AG09319 (cell line): ENCODE measurements at regions not wholly inside any gene's neighbourhood (a gene's known extent, or its start where the extent isn't known, plus 50 kb on each side); places are given as distances from the start of the nearest gene placed in this dataset.
A peak's percentile ranks its signal among the peaks of the same experiment; 100 is the strongest.
"Not testable (repeated sequence)": the region's sequence is repeated elsewhere in the genome, so short reads cannot be mapped to it uniquely, and the experiment has no call there.

Source experiments
- DNase-seq: peaks from one replicate; pipeline ENCODE4 v3.0.0-alpha.2; 2010; ENCODE audit warnings: low read depth; ENCODE audit errors: extremely low read depth
- TF ChIP-seq, protein P1 (sequence below): IDR thresholded peaks from 2 replicates; pipeline ENCODE4 v1.5.1; 2011; ENCODE audit warnings: low read depth, mild to moderate bottlenecking, inconsistent platforms, low read length, moderate library complexity

GRCh38 chr2:238774980-238775509 is 72.8 kb upstream of the TWIST2 start:
- TF ChIP-seq, protein P1, sequence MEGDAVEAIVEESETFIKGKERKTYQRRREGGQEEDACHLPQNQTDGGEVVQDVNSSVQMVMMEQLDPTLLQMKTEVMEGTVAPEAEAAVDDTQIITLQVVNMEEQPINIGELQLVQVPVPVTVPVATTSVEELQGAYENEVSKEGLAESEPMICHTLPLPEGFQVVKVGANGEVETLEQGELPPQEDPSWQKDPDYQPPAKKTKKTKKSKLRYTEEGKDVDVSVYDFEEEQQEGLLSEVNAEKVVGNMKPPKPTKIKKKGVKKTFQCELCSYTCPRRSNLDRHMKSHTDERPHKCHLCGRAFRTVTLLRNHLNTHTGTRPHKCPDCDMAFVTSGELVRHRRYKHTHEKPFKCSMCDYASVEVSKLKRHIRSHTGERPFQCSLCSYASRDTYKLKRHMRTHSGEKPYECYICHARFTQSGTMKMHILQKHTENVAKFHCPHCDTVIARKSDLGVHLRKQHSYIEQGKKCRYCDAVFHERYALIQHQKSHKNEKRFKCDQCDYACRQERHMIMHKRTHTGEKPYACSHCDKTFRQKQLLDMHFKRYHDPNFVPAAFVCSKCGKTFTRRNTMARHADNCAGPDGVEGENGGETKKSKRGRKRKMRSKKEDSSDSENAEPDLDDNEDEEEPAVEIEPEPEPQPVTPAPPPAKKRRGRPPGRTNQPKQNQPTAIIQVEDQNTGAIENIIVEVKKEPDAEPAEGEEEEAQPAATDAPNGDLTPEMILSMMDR = no peak
- DNase-seq = no peak

DNA sequence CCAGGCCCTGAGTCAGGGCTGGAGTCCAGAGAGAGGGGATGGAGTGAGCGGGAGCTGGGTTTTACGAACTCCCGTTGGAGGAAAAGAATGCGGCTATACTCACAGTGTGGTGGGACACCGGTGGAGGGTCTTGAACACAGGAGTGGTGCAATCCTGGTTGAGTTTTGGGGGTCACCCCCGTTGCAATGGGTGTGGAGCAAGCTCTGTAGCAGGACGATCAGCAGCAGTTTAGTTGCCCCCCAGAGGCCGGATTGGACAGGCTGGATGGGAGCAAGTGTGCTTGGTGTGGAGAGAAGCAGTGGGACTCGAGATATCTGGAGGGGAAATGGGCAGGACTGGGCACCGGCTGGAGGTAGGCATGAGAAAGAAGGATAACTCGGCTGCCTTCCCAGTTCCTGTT is 72.3 kb upstream of the TWIST2 start:
- TF ChIP-seq, protein P1 = no peak

GRCh38 chr2:238776003-238776760 is 71.7 kb upstream of the TWIST2 start:
- DNase-seq = no peak
- TF ChIP-seq, protein P1 = no peak

More for the DNA sequence above, 72.3 kb upstream of the TWIST2 start:
- DNase-seq = no peak

DNA sequence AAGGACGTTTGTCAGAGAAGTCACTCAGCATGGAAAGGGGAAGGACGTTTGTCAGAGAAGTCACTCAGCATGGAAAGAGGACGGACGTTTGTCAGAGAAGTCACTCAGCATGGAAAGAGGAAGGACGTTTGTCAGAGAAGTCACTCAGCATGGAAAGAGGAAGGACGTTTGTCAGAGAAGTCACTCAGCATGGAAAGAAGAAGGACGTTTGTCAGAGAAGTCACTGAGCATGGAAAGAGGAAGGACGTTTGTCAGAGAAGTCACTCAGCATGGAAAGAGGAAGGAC is 71.2 kb upstream of the TWIST2 start:
- not testable (repeated sequence) for DNase-seq

- DNase-seq = no peak
- TF ChIP-seq, protein P1 = no peak
Measured at GRCh38 chr2:238777369-238778067, 70.4 kb upstream of the TWIST2 start.

GRCh38 chr2:238784671-238785527 is 63.0 kb upstream of the TWIST2 start:
- TF ChIP-seq, protein P1 = peak; percentile 84
- peak; percentile 83 for DNase-seq

- TF ChIP-seq, protein P1 = no peak
- DNase-seq = no peak
Measured at GRCh38 chr2:238785528-238785860, 62.4 kb upstream of the TWIST2 start.
